ENCODE measurements at regions not wholly inside any gene's neighbourhood (a gene's known extent, or its start where the extent isn't known, plus 50 kb on each side); places are given as distances from the start of the nearest gene placed in this dataset.

GRCh38 chr10:129253161-129253864 is 213.7 kb upstream of the MGMT start:
- TF ChIP-seq, protein P1, sequence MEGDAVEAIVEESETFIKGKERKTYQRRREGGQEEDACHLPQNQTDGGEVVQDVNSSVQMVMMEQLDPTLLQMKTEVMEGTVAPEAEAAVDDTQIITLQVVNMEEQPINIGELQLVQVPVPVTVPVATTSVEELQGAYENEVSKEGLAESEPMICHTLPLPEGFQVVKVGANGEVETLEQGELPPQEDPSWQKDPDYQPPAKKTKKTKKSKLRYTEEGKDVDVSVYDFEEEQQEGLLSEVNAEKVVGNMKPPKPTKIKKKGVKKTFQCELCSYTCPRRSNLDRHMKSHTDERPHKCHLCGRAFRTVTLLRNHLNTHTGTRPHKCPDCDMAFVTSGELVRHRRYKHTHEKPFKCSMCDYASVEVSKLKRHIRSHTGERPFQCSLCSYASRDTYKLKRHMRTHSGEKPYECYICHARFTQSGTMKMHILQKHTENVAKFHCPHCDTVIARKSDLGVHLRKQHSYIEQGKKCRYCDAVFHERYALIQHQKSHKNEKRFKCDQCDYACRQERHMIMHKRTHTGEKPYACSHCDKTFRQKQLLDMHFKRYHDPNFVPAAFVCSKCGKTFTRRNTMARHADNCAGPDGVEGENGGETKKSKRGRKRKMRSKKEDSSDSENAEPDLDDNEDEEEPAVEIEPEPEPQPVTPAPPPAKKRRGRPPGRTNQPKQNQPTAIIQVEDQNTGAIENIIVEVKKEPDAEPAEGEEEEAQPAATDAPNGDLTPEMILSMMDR (IDR thresholded peaks at IDR 0.05; ENCODE audit: insufficient read depth, low read length): no peak
- DNase-seq (ENCODE audit: low read depth): no peak
- H3K4me3 ChIP-seq (ENCODE audit: low read depth, low read length): no peak overlapping the region

DNA sequence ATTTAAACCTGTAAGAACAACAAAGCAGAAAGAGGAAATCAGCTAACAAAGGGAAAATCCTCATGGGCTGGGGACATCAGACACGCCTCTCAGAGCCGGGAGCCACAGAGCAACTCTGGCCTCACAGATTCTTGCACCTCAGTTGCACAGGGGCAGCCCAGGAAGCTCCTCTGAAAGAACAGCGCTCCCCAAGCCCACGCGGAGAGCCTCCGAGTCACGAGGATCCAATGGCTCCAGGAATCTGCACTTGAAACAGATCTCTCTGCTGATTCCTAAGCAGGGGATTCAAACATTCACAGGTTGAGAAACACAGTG is 213.2 kb upstream of the MGMT start:
- H3K4me3 ChIP-seq (ENCODE audit: low read depth, low read length): no peak overlapping the region
- TF ChIP-seq, protein P1 (IDR thresholded peaks at IDR 0.05; ENCODE audit: insufficient read depth, low read length): no peak
- no peak for DNase-seq (ENCODE audit: low read depth)

GRCh38 chr10:129258283-129258923 is 208.6 kb upstream of the MGMT start:
- TF ChIP-seq, protein P1 (IDR thresholded peaks at IDR 0.05; ENCODE audit: insufficient read depth, low read length): no peak
- DNase-seq (ENCODE audit: low read depth): no peak
- H3K4me3 ChIP-seq (ENCODE audit: low read depth, low read length): no peak overlapping the region

GRCh38 chr10:129259128-129259815 is 207.8 kb upstream of the MGMT start:
- no peak for DNase-seq (ENCODE audit: low read depth)
- H3K4me3 ChIP-seq (ENCODE audit: low read depth, low read length): no peak overlapping the region
- TF ChIP-seq, protein P1 (IDR thresholded peaks at IDR 0.05; ENCODE audit: insufficient read depth, low read length): no peak

- TF ChIP-seq, protein P1 (IDR thresholded peaks at IDR 0.05; ENCODE audit: insufficient read depth, low read length): no peak
- DNase-seq (ENCODE audit: low read depth): no peak
- H3K4me3 ChIP-seq (ENCODE audit: low read depth, low read length): no peak overlapping the region
Observed at GRCh38 chr10:129272176-129272575, 194.9 kb upstream of the MGMT start.

- TF ChIP-seq, protein P1 (IDR thresholded peaks at IDR 0.05; ENCODE audit: insufficient read depth, low read length): no peak
- H3K4me3 ChIP-seq (ENCODE audit: low read depth, low read length): no peak overlapping the region
- no peak for DNase-seq (ENCODE audit: low read depth)
Observed at GRCh38 chr10:129272866-129273650, 194.0 kb upstream of the MGMT start.

All from fibroblast of the aortic adventitia (primary cell).